HepG2 (cell line): ENCODE measurements at regions not wholly inside any gene's neighbourhood (a gene's known extent, or its start where the extent isn't known, plus 50 kb on each side); places are given as distances from the start of the nearest gene placed in this dataset.

Experiments
- ATAD3A ChIP-seq: sonication (generic); formaldehyde crosslinking; IDR thresholded peaks from 2 replicates; pipeline ENCODE4 v1.4.0; 2020; ENCODE audit warnings: missing genetic modification reagents
- CCAR2 ChIP-seq: fragments of 200-400 bp; formaldehyde crosslinking; optimal IDR thresholded peaks from 2 replicates; pipeline ENCODE3; 2018; ENCODE audit warnings: low read depth, mild to moderate bottlenecking, low read length, moderate library complexity
- ELF1 ChIP-seq: sonication (generic); formaldehyde crosslinking; IDR thresholded peaks from 2 replicates; pipeline ENCODE4 v1.4.0; 2020; ENCODE audit warnings: missing genetic modification reagents
- FOXA3 ChIP-seq: IDR thresholded peaks from 2 replicates; pipeline ENCODE4 v1.6.1; 2016; ENCODE audit warnings: missing genetic modification reagents, missing compliant biosample characterization
- GFI1 ChIP-seq: sonication (generic); formaldehyde crosslinking; IDR thresholded peaks from 2 replicates; pipeline ENCODE4 v1.5.0; 2020; ENCODE audit warnings: missing genetic modification reagents, mild to moderate bottlenecking, borderline replicate concordance
- HNF4G ChIP-seq, 2 experiments: sonication (generic) in 1 of 2; formaldehyde crosslinking in 1 of 2; IDR thresholded peaks; 2 replicates each; pipeline versions ENCODE4 v1.4.0 to v1.6.1; 2011 to 2020; ENCODE audit warnings: borderline replicate concordance in 2 of 2, low read depth in 2 of 2, mild to moderate bottlenecking in 2 of 2, low read length in 1 of 2, missing genetic modification reagents in 1 of 2, moderate library complexity in 1 of 2
- NFYC ChIP-seq: IDR thresholded peaks from 2 replicates; pipeline ENCODE4 v1.6.1; 2016; ENCODE audit warnings: missing genetic modification reagents, missing compliant biosample characterization
- NR2F1 ChIP-seq, 2 experiments: fragments of 450-650 bp in 1 of 2; formaldehyde crosslinking in 1 of 2; IDR thresholded peaks; 2 replicates each; pipeline versions ENCODE4 v1.5.0 to v1.6.1; 2016 to 2020; ENCODE audit warnings: mild to moderate bottlenecking in 1 of 2, missing compliant biosample characterization in 1 of 2, missing genetic modification reagents in 1 of 2, moderate library complexity in 1 of 2
- PRPF4 ChIP-seq: fragments of 200-400 bp; formaldehyde crosslinking; IDR thresholded peaks from 2 replicates; pipeline ENCODE4 v1.6.1; 2016; ENCODE audit warnings: low read length, low read depth; ENCODE audit not compliant: poor library complexity, severe bottlenecking
- RFXANK ChIP-seq: IDR thresholded peaks from 2 replicates; pipeline ENCODE4 v1.6.1; 2016
- SMARCE1 ChIP-seq: fragments of 450-650 bp; IDR thresholded peaks from 2 replicates; pipeline ENCODE4 v1.6.1; 2017; ENCODE audit warnings: borderline replicate concordance
- THAP8 ChIP-seq: sonication (generic); formaldehyde crosslinking; IDR thresholded peaks from 2 replicates; pipeline ENCODE4 v1.5.1; 2020; ENCODE audit warnings: missing genetic modification reagents, mild to moderate bottlenecking, borderline replicate concordance
- YEATS4 ChIP-seq: sonication (generic); formaldehyde crosslinking; IDR thresholded peaks from 2 replicates; pipeline ENCODE4 v1.4.0; 2020; ENCODE audit warnings: missing genetic modification reagents, borderline replicate concordance
- ZFP37 ChIP-seq: sonication (generic); formaldehyde crosslinking; IDR thresholded peaks from 2 replicates; pipeline ENCODE4 v1.4.0; 2020; ENCODE audit warnings: missing genetic modification reagents, borderline replicate concordance
- ZNF232 ChIP-seq: sonication (generic); formaldehyde crosslinking; IDR thresholded peaks from 2 replicates; pipeline ENCODE4 v1.4.0; 2020; ENCODE audit warnings: missing genetic modification reagents, borderline replicate concordance
- ZNF501 ChIP-seq: sonication (generic); formaldehyde crosslinking; IDR thresholded peaks from 2 replicates; pipeline ENCODE4 v1.5.1; 2020; ENCODE audit warnings: mild to moderate bottlenecking, moderate library complexity, missing genetic modification reagents
- ZNF576 ChIP-seq: sonication (generic); formaldehyde crosslinking; IDR thresholded peaks from 2 replicates; pipeline ENCODE4 v1.4.0; 2020; ENCODE audit warnings: mild to moderate bottlenecking, missing genetic modification reagents
- ZNF589 ChIP-seq: sonication (generic); formaldehyde crosslinking; conservative IDR thresholded peaks from 2 replicates; pipeline ENCODE4 v1.8.0; 2022; ENCODE audit warnings: mild to moderate bottlenecking, moderate library complexity, missing genetic modification reagents
- TF ChIP-seq, protein P1 (sequence below): IDR thresholded peaks from 2 replicates; pipeline ENCODE4 v1.6.1; 2016; ENCODE audit warnings: low read depth, borderline replicate concordance
- TF ChIP-seq, protein P2 (sequence below): IDR thresholded peaks from 2 replicates; pipeline ENCODE4 v1.6.1; 2016; ENCODE audit warnings: missing compliant biosample characterization, missing genetic modification reagents, borderline replicate concordance
- TF ChIP-seq, protein P3 (sequence below): sonication (generic); formaldehyde crosslinking; IDR thresholded peaks from 2 replicates; pipeline ENCODE4 v1.5.1; 2020; ENCODE audit warnings: mild to moderate bottlenecking, missing genetic modification reagents, moderate library complexity
- TF ChIP-seq, protein P4 (sequence below): sonication (generic); formaldehyde crosslinking; IDR thresholded peaks from 2 replicates; pipeline ENCODE4 v1.5.1; 2020; ENCODE audit warnings: mild to moderate bottlenecking, missing genetic modification reagents, borderline replicate concordance

GRCh38 chr14:76687611-76688382 lies 73.5 kb upstream of the VASH1 start (continued):
- TF ChIP-seq THAP8 (CRISPR knock-in tag) (no peak), NFYC (CRISPR knock-in tag) (no peak), ATAD3A (no peak), ELF1 (no peak; the same call in 1 of the 2 replicates), RFXANK (CRISPR knock-in tag) (no peak), GFI1 (CRISPR knock-in tag) (peak; percentile 74; the same call in 1 of the 2 replicates), CCAR2 (no peak), HNF4G (IDR thresholded peaks at IDR 0.05; ENCODE audit: borderline replicate concordance, low read depth, low read length) (peak; percentile 90), HNF4G (CRISPR knock-in tag; IDR thresholded peaks at IDR 0.05; ENCODE audit: borderline replicate concordance, low read depth) (peak; percentile 69; the same call in 1 of the 2 replicates), YEATS4 (CRISPR knock-in tag) (peak; percentile 35; the same call in 1 of the 2 replicates), NR2F1 (CRISPR knock-in tag; IDR thresholded peaks at IDR 0.05) (peak; percentile 91 to 97), PRPF4 (no peak), ZFP37 (CRISPR knock-in tag) (0 out of 2 replicates have a peak, but pooled peaks have one; percentile 38), ZNF576 (CRISPR knock-in tag) (no peak), ZNF501 (CRISPR knock-in tag) (0 out of 2 replicates have a peak, but pooled peaks have one; percentile 43), FOXA3 (CRISPR knock-in tag) (peak; percentile 91), SMARCE1 (no peak), ZNF589 (CRISPR knock-in tag) (no peak), ZNF232 (CRISPR knock-in tag) (0 out of 2 replicates have a peak, but pooled peaks have one; percentile 25)
- TF ChIP-seq, protein P1, sequence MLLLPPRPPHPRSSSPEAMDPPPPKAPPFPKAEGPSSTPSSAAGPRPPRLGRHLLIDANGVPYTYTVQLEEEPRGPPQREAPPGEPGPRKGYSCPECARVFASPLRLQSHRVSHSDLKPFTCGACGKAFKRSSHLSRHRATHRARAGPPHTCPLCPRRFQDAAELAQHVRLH = peak; percentile 47; the same call in 1 of the 2 replicates
- TF ChIP-seq, protein P2, sequence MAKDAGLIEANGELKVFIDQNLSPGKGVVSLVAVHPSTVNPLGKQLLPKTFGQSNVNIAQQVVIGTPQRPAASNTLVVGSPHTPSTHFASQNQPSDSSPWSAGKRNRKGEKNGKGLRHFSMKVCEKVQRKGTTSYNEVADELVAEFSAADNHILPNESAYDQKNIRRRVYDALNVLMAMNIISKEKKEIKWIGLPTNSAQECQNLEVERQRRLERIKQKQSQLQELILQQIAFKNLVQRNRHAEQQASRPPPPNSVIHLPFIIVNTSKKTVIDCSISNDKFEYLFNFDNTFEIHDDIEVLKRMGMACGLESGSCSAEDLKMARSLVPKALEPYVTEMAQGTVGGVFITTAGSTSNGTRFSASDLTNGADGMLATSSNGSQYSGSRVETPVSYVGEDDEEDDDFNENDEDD (CRISPR knock-in tag) = peak; percentile 47; the same call in 1 of the 2 replicates
- TF ChIP-seq, protein P3, sequence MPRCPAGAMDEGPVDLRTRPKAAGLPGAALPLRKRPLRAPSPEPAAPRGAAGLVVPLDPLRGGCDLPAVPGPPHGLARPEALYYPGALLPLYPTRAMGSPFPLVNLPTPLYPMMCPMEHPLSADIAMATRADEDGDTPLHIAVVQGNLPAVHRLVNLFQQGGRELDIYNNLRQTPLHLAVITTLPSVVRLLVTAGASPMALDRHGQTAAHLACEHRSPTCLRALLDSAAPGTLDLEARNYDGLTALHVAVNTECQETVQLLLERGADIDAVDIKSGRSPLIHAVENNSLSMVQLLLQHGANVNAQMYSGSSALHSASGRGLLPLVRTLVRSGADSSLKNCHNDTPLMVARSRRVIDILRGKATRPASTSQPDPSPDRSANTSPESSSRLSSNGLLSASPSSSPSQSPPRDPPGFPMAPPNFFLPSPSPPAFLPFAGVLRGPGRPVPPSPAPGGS (CRISPR knock-in tag) = 0 out of 2 replicates have a peak, but pooled peaks have one; percentile 31
- TF ChIP-seq, protein P4, sequence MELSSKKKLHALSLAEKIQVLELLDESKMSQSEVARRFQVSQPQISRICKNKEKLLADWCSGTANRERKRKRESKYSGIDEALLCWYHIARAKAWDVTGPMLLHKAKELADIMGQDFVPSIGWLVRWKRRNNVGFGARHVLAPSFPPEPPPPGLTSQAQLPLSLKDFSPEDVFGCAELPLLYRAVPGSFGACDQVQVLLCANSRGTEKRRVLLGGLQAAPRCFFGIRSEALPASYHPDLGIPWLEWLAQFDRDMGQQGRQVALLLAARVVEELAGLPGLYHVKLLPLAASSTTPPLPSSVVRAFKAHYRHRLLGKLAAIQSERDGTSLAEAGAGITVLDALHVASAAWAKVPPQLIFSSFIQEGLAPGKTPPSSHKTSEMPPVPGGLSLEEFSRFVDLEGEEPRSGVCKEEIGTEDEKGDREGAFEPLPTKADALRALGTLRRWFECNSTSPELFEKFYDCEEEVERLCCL (CRISPR knock-in tag) = no peak
